ENCODE measurements at regions not wholly inside any gene's neighbourhood (a gene's known extent, or its start where the extent isn't known, plus 50 kb on each side); places are given as distances from the start of the nearest gene placed in this dataset.

- in situ Hi-C loops (cut with HindIII; ENCODE audit: low sequenced_read_pairs), result no loop called here
- no peak for DNase-seq (ENCODE audit: low read depth, low spot score)
- no peak for TF ChIP-seq CTCF (IDR thresholded peaks at IDR 0.05; ENCODE audit: low read depth, low read length)
- no peak overlapping the region for H3K4me3 ChIP-seq (ENCODE audit: low read depth, low read length)
These were observed 97.1 kb upstream of the FAM9B start for GRCh38 chrX:9131066-9131465.

GRCh38 chrX:9132036-9132638, 98.2 kb upstream of the FAM9B start:
- DNase-seq (ENCODE audit: low read depth, low spot score), result no peak
- no peak for TF ChIP-seq CTCF (IDR thresholded peaks at IDR 0.05; ENCODE audit: low read depth, low read length)
- no peak overlapping the region for H3K4me3 ChIP-seq (ENCODE audit: low read depth, low read length)
- in situ Hi-C loops (cut with HindIII; ENCODE audit: low sequenced_read_pairs), result no loop called here

- peak; percentile 50 for DNase-seq (ENCODE audit: low read depth, low spot score)
- TF ChIP-seq CTCF (IDR thresholded peaks at IDR 0.05; ENCODE audit: low read depth, low read length), result no peak
- in situ Hi-C loops (cut with HindIII; ENCODE audit: low sequenced_read_pairs), result no loop called here
- no peak overlapping the region for H3K4me3 ChIP-seq (ENCODE audit: low read depth, low read length)
These were observed 99.5 kb upstream of the FAM9B start for GRCh38 chrX:9133426-9133825.

GRCh38 chrX:9134366-9134765, 100.4 kb upstream of the FAM9B start:
- no peak for TF ChIP-seq CTCF (IDR thresholded peaks at IDR 0.05; ENCODE audit: low read depth, low read length)
- no peak for DNase-seq (ENCODE audit: low read depth, low spot score)
- no peak overlapping the region for H3K4me3 ChIP-seq (ENCODE audit: low read depth, low read length)
- in situ Hi-C loops (cut with HindIII; ENCODE audit: low sequenced_read_pairs), result no loop called here

- no peak for TF ChIP-seq CTCF (IDR thresholded peaks at IDR 0.05; ENCODE audit: low read depth, low read length)
- DNase-seq (ENCODE audit: low read depth, low spot score), result peak; percentile 18
- in situ Hi-C loops (cut with HindIII; ENCODE audit: low sequenced_read_pairs), result no loop called here
- no peak overlapping the region for H3K4me3 ChIP-seq (ENCODE audit: low read depth, low read length)
These were observed 102.1 kb upstream of the FAM9B start for GRCh38 chrX:9135901-9136510.

GRCh38 chrX:9137152-9137551, 103.2 kb upstream of the FAM9B start:
- no peak for TF ChIP-seq CTCF (IDR thresholded peaks at IDR 0.05; ENCODE audit: low read depth, low read length)
- in situ Hi-C loops (cut with HindIII; ENCODE audit: low sequenced_read_pairs), result no loop called here
- DNase-seq (ENCODE audit: low read depth, low spot score), result no peak
- no peak overlapping the region for H3K4me3 ChIP-seq (ENCODE audit: low read depth, low read length)

Measured in astrocyte of the spinal cord (primary cell).